H9 (cell line): ENCODE measurements at regions not wholly inside any gene's neighbourhood (a gene's known extent, or its start where the extent isn't known, plus 50 kb on each side); places are given as distances from the start of the nearest gene placed in this dataset.

Experiments used
- DNase-seq: peaks from one replicate; pipeline ENCODE4 v3.0.0-alpha.2; 2017
- H2AFZ ChIP-seq: one replicate; pipeline ENCODE4 v1.6.1; 2013; ENCODE audit warnings: mild to moderate bottlenecking, low read length, control low read depth, moderate library complexity
- H2AK5ac ChIP-seq: 2 replicates; pipeline ENCODE4 v1.6.1; 2013; ENCODE audit warnings: low read length, control low read depth, mixed read lengths; ENCODE audit not compliant: insufficient read length
- H2BK120ac ChIP-seq: one replicate; pipeline ENCODE4 v1.6.1; 2013; ENCODE audit warnings: low read depth, mild to moderate bottlenecking, low read length, control low read depth, inconsistent platforms; ENCODE audit not compliant: poor library complexity, severe bottlenecking
- H2BK12ac ChIP-seq: 2 replicates; pipeline ENCODE4 v1.6.1; 2013; ENCODE audit warnings: low read length, control low read depth, mixed read lengths, low read depth; ENCODE audit not compliant: insufficient read length
- H2BK15ac ChIP-seq: 2 replicates; pipeline ENCODE4 v1.6.1; 2013; ENCODE audit warnings: low read depth, low read length, control low read depth
- H2BK20ac ChIP-seq: one replicate; pipeline ENCODE4 v1.6.1; 2013; ENCODE audit warnings: low read depth, mild to moderate bottlenecking, low read length, control low read depth, inconsistent platforms; ENCODE audit not compliant: poor library complexity, severe bottlenecking
- H2BK5ac ChIP-seq: 2 replicates; pipeline ENCODE4 v1.6.1; 2013; ENCODE audit warnings: low read length, control low read depth, mixed read lengths; ENCODE audit not compliant: insufficient read length
- H3K14ac ChIP-seq: 2 replicates; pipeline ENCODE4 v1.6.1; 2013; ENCODE audit warnings: low read length, control low read depth; ENCODE audit not compliant: insufficient read depth
- H3K18ac ChIP-seq: 2 replicates; pipeline ENCODE4 v1.6.1; 2013; ENCODE audit warnings: low read depth, mild to moderate bottlenecking, mixed read lengths, low read length, control low read depth; ENCODE audit not compliant: insufficient read length
- H3K23ac ChIP-seq: 2 replicates; pipeline ENCODE4 v1.6.1; 2013; ENCODE audit warnings: low read length, control low read depth, mixed read lengths, low read depth; ENCODE audit not compliant: insufficient read length
- H3K23me2 ChIP-seq: 2 replicates; pipeline ENCODE4 v1.6.1; 2013; ENCODE audit warnings: low read depth, mild to moderate bottlenecking, mixed read lengths, low read length, control low read depth; ENCODE audit not compliant: insufficient read length, poor library complexity, severe bottlenecking
- H3K27ac ChIP-seq: 2 replicates; pipeline ENCODE4 v1.5.1; 2013; ENCODE audit warnings: low read length, control low read depth, mixed read lengths, low read depth; ENCODE audit not compliant: insufficient read length
- H3K27me3 ChIP-seq: 2 replicates; pipeline ENCODE4 v1.6.1; 2013; ENCODE audit warnings: low read length, control low read depth, inconsistent platforms; ENCODE audit not compliant: insufficient read depth
- H3K4ac ChIP-seq: 2 replicates; pipeline ENCODE4 v1.6.1; 2013; ENCODE audit warnings: low read depth, mild to moderate bottlenecking, control low read depth, inconsistent platforms, low read length, moderate library complexity
- H3K4me1 ChIP-seq: 2 replicates; pipeline ENCODE4 v1.6.1; 2013; ENCODE audit warnings: low read length, control low read depth, inconsistent platforms; ENCODE audit not compliant: insufficient read depth
- H3K4me2 ChIP-seq: 2 replicates; pipeline ENCODE4 v1.6.1; 2013; ENCODE audit warnings: low read length, control low read depth, mixed read lengths; ENCODE audit not compliant: insufficient read length, insufficient read depth
- H3K56ac ChIP-seq: 2 replicates; pipeline ENCODE4 v1.6.1; 2013; ENCODE audit warnings: low read depth, mild to moderate bottlenecking, mixed read lengths, low read length, control low read depth; ENCODE audit not compliant: insufficient read length
- H3K79me1 ChIP-seq: 2 replicates; pipeline ENCODE4 v1.6.1; 2013; ENCODE audit warnings: low read depth, mild to moderate bottlenecking, moderate library complexity, low read length, control low read depth, inconsistent platforms; ENCODE audit not compliant: insufficient read depth, poor library complexity, severe bottlenecking
- H3K79me2 ChIP-seq: 2 replicates; pipeline ENCODE4 v1.6.1; 2013; ENCODE audit warnings: low read length, control low read depth, inconsistent platforms; ENCODE audit not compliant: insufficient read depth
- H3K9ac ChIP-seq: 2 replicates; pipeline ENCODE4 v1.6.1; 2013; ENCODE audit warnings: low read length, control low read depth, mixed read lengths; ENCODE audit not compliant: insufficient read length; ENCODE audit errors: extremely low read depth
- H3K9me3 ChIP-seq: one replicate; pipeline ENCODE4 v1.6.1; 2013; ENCODE audit warnings: low read depth, low read length, inconsistent platforms; ENCODE audit not compliant: control insufficient read depth
- H3T11ph ChIP-seq: one replicate; pipeline ENCODE4 v1.6.1; 2013; ENCODE audit warnings: mild to moderate bottlenecking, low read length, control low read depth, inconsistent platforms
- H4K20me1 ChIP-seq: one replicate; pipeline ENCODE4 v1.6.1; 2013; ENCODE audit not compliant: control insufficient read depth, insufficient read length, insufficient read depth
- H4K5ac ChIP-seq: 2 replicates; pipeline ENCODE4 v1.6.1; 2013; ENCODE audit warnings: low read depth, mild to moderate bottlenecking, mixed read lengths, low read length, control low read depth; ENCODE audit not compliant: insufficient read length
- H4K8ac ChIP-seq: replicated peaks from 2 replicates; pipeline ENCODE4 v1.6.1; 2013; ENCODE audit warnings: low read length, control low read depth, mixed read lengths, low read depth; ENCODE audit not compliant: insufficient read length
- H4K91ac ChIP-seq: 2 replicates; pipeline ENCODE4 v1.6.1; 2013; ENCODE audit warnings: low read depth, mild to moderate bottlenecking, moderate library complexity, mixed read lengths, low read length, control low read depth; ENCODE audit not compliant: insufficient read length
- H3K27ac Mint-ChIP-seq, 3 experiments: 2 replicates in 2 of 3; 3 replicates in 1 of 3; pipeline ENCODE4 v1.8.0; 2020 to 2021; ENCODE audit warnings: mixed read lengths in 3 of 3, mild to moderate bottlenecking in 1 of 3, moderate library complexity in 1 of 3
- H3K27me3 Mint-ChIP-seq: 2 replicates; pipeline ENCODE4 v1.8.0; 2021; ENCODE audit warnings: low read depth, mild to moderate bottlenecking, moderate library complexity, mixed read lengths
- H3K36me3 Mint-ChIP-seq, 3 experiments: 2 replicates in 2 of 3; 3 replicates in 1 of 3; pipeline ENCODE4 v1.8.0; 2020 to 2021; ENCODE audit warnings: low read depth in 3 of 3, mixed read lengths in 3 of 3; ENCODE audit not compliant: insufficient read depth in 1 of 3
- H3K4me1 Mint-ChIP-seq, 2 experiments: 2 replicates each; pipeline ENCODE4 v1.8.0; 2020; ENCODE audit warnings: mixed read lengths in 2 of 2
- H3K4me3 Mint-ChIP-seq, 2 experiments: 2 replicates in 1 of 2; 3 replicates in 1 of 2; pipeline ENCODE4 v1.8.0; 2020 to 2021; ENCODE audit warnings: mild to moderate bottlenecking in 2 of 2, mixed read lengths in 2 of 2, moderate library complexity in 1 of 2
- H3K9me3 Mint-ChIP-seq, 2 experiments: 2 replicates in 1 of 2; 3 replicates in 1 of 2; pipeline ENCODE4 v1.8.0; 2020; ENCODE audit warnings: mild to moderate bottlenecking in 2 of 2, mixed read lengths in 2 of 2, moderate library complexity in 1 of 2
- WGBS: extraction: QIAGEN DNeasy Blood & Tissue Kit; methylation state at CpG from one replicate; pipeline ENCODE4 v1.1.7; 2013; ENCODE audit warnings: missing lambda C conversion rate, low lambda C conversion rate, mixed read lengths; ENCODE audit not compliant: insufficient read length; ENCODE audit errors: extremely low coverage; 5-methylcytosine and 5-hydroxymethylcytosine counted together
- TF ChIP-seq, protein P1 (sequence below): fragments of 200-600 bp; sonication (generic); conservative IDR thresholded peaks from 3 replicates; pipeline ENCODE4 v1.8.0; 2021; ENCODE audit warnings: antibody characterized with exemption, mild to moderate bottlenecking

DNA sequence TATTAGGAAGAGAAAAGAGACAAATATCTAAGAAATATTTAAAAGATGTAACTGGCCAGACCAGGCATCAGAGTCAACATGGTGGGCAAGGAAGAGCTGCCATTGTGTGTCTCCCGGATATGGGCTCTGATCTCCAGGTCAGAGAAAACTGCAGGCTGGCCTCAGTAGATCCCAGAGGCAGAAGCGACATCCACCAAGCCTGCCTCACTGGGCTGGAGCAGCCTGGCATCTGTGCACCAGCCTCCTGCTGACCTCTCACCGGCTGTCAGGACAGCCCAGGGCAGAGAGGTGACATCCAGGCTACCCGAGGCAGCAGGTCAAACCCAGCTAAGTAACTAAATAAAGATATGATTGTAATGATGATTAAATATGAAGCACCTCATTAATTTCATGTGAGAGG lies 162.8 kb upstream of the TNRC6C start:
- TF ChIP-seq, protein P1, sequence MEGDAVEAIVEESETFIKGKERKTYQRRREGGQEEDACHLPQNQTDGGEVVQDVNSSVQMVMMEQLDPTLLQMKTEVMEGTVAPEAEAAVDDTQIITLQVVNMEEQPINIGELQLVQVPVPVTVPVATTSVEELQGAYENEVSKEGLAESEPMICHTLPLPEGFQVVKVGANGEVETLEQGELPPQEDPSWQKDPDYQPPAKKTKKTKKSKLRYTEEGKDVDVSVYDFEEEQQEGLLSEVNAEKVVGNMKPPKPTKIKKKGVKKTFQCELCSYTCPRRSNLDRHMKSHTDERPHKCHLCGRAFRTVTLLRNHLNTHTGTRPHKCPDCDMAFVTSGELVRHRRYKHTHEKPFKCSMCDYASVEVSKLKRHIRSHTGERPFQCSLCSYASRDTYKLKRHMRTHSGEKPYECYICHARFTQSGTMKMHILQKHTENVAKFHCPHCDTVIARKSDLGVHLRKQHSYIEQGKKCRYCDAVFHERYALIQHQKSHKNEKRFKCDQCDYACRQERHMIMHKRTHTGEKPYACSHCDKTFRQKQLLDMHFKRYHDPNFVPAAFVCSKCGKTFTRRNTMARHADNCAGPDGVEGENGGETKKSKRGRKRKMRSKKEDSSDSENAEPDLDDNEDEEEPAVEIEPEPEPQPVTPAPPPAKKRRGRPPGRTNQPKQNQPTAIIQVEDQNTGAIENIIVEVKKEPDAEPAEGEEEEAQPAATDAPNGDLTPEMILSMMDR, result no peak
- Histone ChIP-seq H3K9ac (no peak overlapping the region), H2BK12ac (no peak overlapping the region), H4K91ac (no peak overlapping the region), H3K9me3 (no peaks in the 10 kb centered on the region), H2BK15ac (no peak overlapping the region), H3K27ac (no peak overlapping the region), H4K20me1 (no peaks in the 10 kb centered on the region), H2AFZ (no peak overlapping the region), H3K56ac (no peak overlapping the region), H3K4me1 (no peaks in the 10 kb centered on the region; the same call in 1 of the 2 replicates), H2BK5ac (no peak overlapping the region), H2BK20ac (no peak overlapping the region), H2AK5ac (no peak overlapping the region), H4K5ac (no peak overlapping the region), H3T11ph (no peak overlapping the region), H2BK120ac (no peak overlapping the region), H3K27me3 (peaks cover 2% of the 10 kb centered on the region; the same call in 1 of the 2 replicates), H3K79me1 (no peaks in the 10 kb centered on the region), H3K18ac (no peak overlapping the region), H4K8ac (no peak overlapping the region), H3K4me2 (no peak overlapping the region), H3K14ac (no peak overlapping the region), H3K4ac (no peak overlapping the region), H3K79me2 (no peaks in the 10 kb centered on the region), H3K23me2 (no peaks in the 10 kb centered on the region), H3K23ac (no peak overlapping the region)
- Mint-ChIP-seq H3K9me3 (no peaks in the 10 kb centered on the region), H3K36me3 (no peaks in the 10 kb centered on the region), H3K4me1 (peaks cover 13 to 19% of the 10 kb centered on the region in 2 experiments), H3K27ac (no peak overlapping the region), H3K27me3 (peaks cover 63% of the 10 kb centered on the region), H3K4me3 (no peak overlapping the region)
- DNase-seq, result no peak
- WGBS, result no CpG with 5 or more reads among the region's 4 CpGs
